Ishikawa (cell line): ENCODE measurements at regions not wholly inside any gene's neighbourhood (a gene's known extent, or its start where the extent isn't known, plus 50 kb on each side); places are given as distances from the start of the nearest gene placed in this dataset.
A peak's percentile ranks its signal among the peaks of the same experiment; 100 is the strongest.

Experiments used
- CEBPB ChIP-seq: IDR thresholded peaks from 2 replicates; pipeline ENCODE4 v1.6.1; 2012
- CREB1 ChIP-seq: IDR thresholded peaks from 2 replicates; pipeline ENCODE4 v1.6.1; 2012; ENCODE audit warnings: low read depth
- EGR1 ChIP-seq: IDR thresholded peaks from 2 replicates; pipeline ENCODE4 v1.6.1; 2012
- EP300 ChIP-seq: IDR thresholded peaks from 2 replicates; pipeline ENCODE4 v1.6.1; 2012; ENCODE audit warnings: borderline replicate concordance
- FOXM1 ChIP-seq: IDR thresholded peaks from 2 replicates; pipeline ENCODE4 v1.6.1; 2012; ENCODE audit warnings: low read depth, borderline replicate concordance
- MAX ChIP-seq: IDR thresholded peaks from 2 replicates; pipeline ENCODE4 v1.6.1; 2012
- NFIC ChIP-seq: IDR thresholded peaks from 2 replicates; pipeline ENCODE4 v1.6.1; 2012
- RAD21 ChIP-seq: IDR thresholded peaks from 2 replicates; pipeline ENCODE4 v1.6.1; 2012; ENCODE audit warnings: low read depth
- REST ChIP-seq: IDR thresholded peaks from 2 replicates; pipeline ENCODE4 v1.6.1; 2012; ENCODE audit warnings: low read depth, mild to moderate bottlenecking
- TAF1 ChIP-seq: IDR thresholded peaks from 2 replicates; pipeline ENCODE4 v1.6.1; 2012; ENCODE audit warnings: low read depth, mild to moderate bottlenecking
- TCF12 ChIP-seq: IDR thresholded peaks from 2 replicates; pipeline ENCODE4 v1.6.1; 2012; ENCODE audit warnings: low read depth
- TEAD4 ChIP-seq: IDR thresholded peaks from 2 replicates; pipeline ENCODE4 v1.6.1; 2012
- USF1 ChIP-seq: IDR thresholded peaks from 2 replicates; pipeline ENCODE4 v1.6.1; 2012
- YY1 ChIP-seq: IDR thresholded peaks from 2 replicates; pipeline ENCODE4 v1.6.1; 2012; ENCODE audit warnings: low read depth
- ZBTB7A ChIP-seq: IDR thresholded peaks from 2 replicates; pipeline ENCODE4 v1.6.1; 2012; ENCODE audit warnings: low read depth

- TF ChIP-seq TCF12, result 0 out of 2 replicates have a peak, but pooled peaks have one; percentile 18
Measured at GRCh38 chr12:9354009-9354754, 146.0 kb upstream of the PZP start.

- no peak for TF ChIP-seq FOXM1
- no peak for TF ChIP-seq USF1
- no peak for TF ChIP-seq CEBPB
- no peak for TF ChIP-seq TAF1
Measured at GRCh38 chr12:9351136-9351535, 142.9 kb upstream of the PZP start.

- TF ChIP-seq FOXM1 (no peak), YY1 (no peak)
Measured at GRCh38 chr12:9349888-9350885, 142.0 kb upstream of the PZP start.

- TF ChIP-seq FOXM1 (no peak), RAD21 (no peak)
Measured at GRCh38 chr12:9348906-9349518, 140.8 kb upstream of the PZP start.

- TF ChIP-seq ZBTB7A (no peak), MAX (no peak), RAD21 (no peak), TEAD4 (no peak), TCF12 (no peak), EP300 (no peak), CEBPB (no peak)
Measured at GRCh38 chr12:9347328-9348127, 139.3 kb upstream of the PZP start.

GRCh38 chr12:9346866-9347327, 138.7 kb upstream of the PZP start:
- TF ChIP-seq RAD21 (no peak), TCF12 (no peak), REST (no peak), USF1 (no peak), EP300 (no peak), TAF1 (no peak), ZBTB7A (no peak), TEAD4 (no peak), NFIC (no peak), EGR1 (no peak), FOXM1 (no peak), YY1 (no peak), CEBPB (no peak), MAX (no peak), CREB1 (no peak)

GRCh38 chr12:9345171-9345570, 137.0 kb upstream of the PZP start:
- TF ChIP-seq CREB1 (no peak), TEAD4 (no peak), USF1 (no peak), CEBPB (no peak), YY1 (no peak), EP300 (no peak), TAF1 (no peak), FOXM1 (no peak), MAX (no peak), REST (no peak), EGR1 (no peak), NFIC (no peak), RAD21 (no peak)
